NT2/D1 (cell line): ENCODE measurements at regions not wholly inside any gene's neighbourhood (a gene's known extent, or its start where the extent isn't known, plus 50 kb on each side); places are given as distances from the start of the nearest gene placed in this dataset.

Source experiments
- SUZ12 ChIP-seq: IDR thresholded peaks from 2 replicates; pipeline ENCODE4 v1.6.1; 2011; ENCODE audit not compliant: insufficient read length, insufficient read depth; ENCODE audit errors: extremely low read depth
- YY1 ChIP-seq: IDR thresholded peaks from 2 replicates; pipeline ENCODE4 v1.6.1; 2011; ENCODE audit not compliant: insufficient read length, insufficient read depth
- ZNF274 ChIP-seq: IDR thresholded peaks from 2 replicates; pipeline ENCODE4 v1.6.1; 2011; ENCODE audit warnings: mild to moderate bottlenecking, low read depth, low read length

GRCh38 chr2:34892256-34892655, 1293.2 kb upstream of the FAM98A start:
- TF ChIP-seq YY1 (no peak), ZNF274 (no peak), SUZ12 (no peak)
